SK-N-SH (cell line): ENCODE measurements at regions not wholly inside any gene's neighbourhood (a gene's known extent, or its start where the extent isn't known, plus 50 kb on each side); places are given as distances from the start of the nearest gene placed in this dataset.

ENCODE experiments used
- CTCF ChIA-PET: fragments of 300-600, 350-600 bp; formaldehyde crosslinking; extraction: SDS; loops from one replicate; lab custom pipeline; 2021; lab: Yijun Ruan, JAX
- POLR2A ChIA-PET: fragments of 350-600 bp; sonication (Branson Sonifier 250); formaldehyde crosslinking; extraction: SDS; loops from one replicate; lab custom pipeline; 2020; ENCODE audit warnings: antibody characterized with exemption, inconsistent platforms; lab: Yijun Ruan, JAX
- DNase-seq: peaks from one replicate; pipeline ENCODE4 v3.0.0; 2012
- H2AFZ ChIP-seq: fragments of 200-600 bp; sonication (generic); 2 replicates; pipeline ENCODE4 v1.8.1; 2016; ENCODE audit warnings: antibody characterized with exemption, mild to moderate bottlenecking, low read depth
- H3F3A ChIP-seq: fragments of 200-600 bp; sonication (generic); replicated peaks from 2 replicates; pipeline ENCODE3; 2016; ENCODE audit warnings: antibody characterized with exemption, mild to moderate bottlenecking; ENCODE audit not compliant: insufficient read depth
- H3K27ac ChIP-seq, 2 experiments: fragments of 200-500 bp in 1 of 2; fragments of 200-600 bp in 1 of 2; sonication (Bioruptor generic) in 1 of 2; sonication (generic), shearing (Covaris generic) in 1 of 2; 2 replicates each; pipeline versions ENCODE4 v1.5.1 to v1.6.1; 2014 to 2016; ENCODE audit warnings: low read depth in 2 of 2, inconsistent platforms in 1 of 2, low read length in 1 of 2, mild to moderate bottlenecking in 1 of 2, mixed read lengths in 1 of 2
- H3K27me3 ChIP-seq: fragments of 200-600 bp; sonication (generic), shearing (Covaris generic); 2 replicates; pipeline ENCODE4 v1.6.1; 2016; ENCODE audit warnings: mixed run types; ENCODE audit not compliant: insufficient read depth
- H3K36me3 ChIP-seq, 2 experiments: fragments of 200-500 bp in 1 of 2; fragments of 200-600 bp in 1 of 2; sonication (Bioruptor generic) in 1 of 2; sonication (generic) in 1 of 2; replicated peaks in 1 of 2; 2 replicates each; pipeline versions ENCODE3 to v1.5.1; 2014 to 2016; ENCODE audit warnings: low read length in 1 of 2, mild to moderate bottlenecking in 1 of 2; ENCODE audit not compliant: insufficient read depth in 2 of 2, control insufficient read depth in 1 of 2
- H3K4me1 ChIP-seq, 2 experiments: fragments of 200-500 bp in 1 of 2; fragments of 200-600 bp in 1 of 2; sonication (Bioruptor generic) in 1 of 2; sonication (generic), shearing (Covaris generic) in 1 of 2; 2 replicates each; pipeline versions ENCODE4 v1.5.1 to v1.6.1; 2014 to 2016; ENCODE audit warnings: low read depth in 1 of 2, low read length in 1 of 2, mixed run types in 1 of 2; ENCODE audit not compliant: insufficient read depth in 2 of 2, control insufficient read depth in 1 of 2
- H3K4me2 ChIP-seq: fragments of 200-600 bp; sonication (generic), shearing (Covaris generic); 2 replicates; pipeline ENCODE4 v1.6.1; 2017; ENCODE audit warnings: mixed run types
- H3K4me3 ChIP-seq, 2 experiments: fragments of 200-500 bp in 1 of 2; fragments of 200-600 bp in 1 of 2; sonication (Bioruptor generic) in 1 of 2; sonication (generic), shearing (Covaris generic) in 1 of 2; 2 replicates each; pipeline versions ENCODE4 v1.5.1 to v1.8.1; 2014 to 2016; ENCODE audit warnings: low read depth in 2 of 2, inconsistent platforms in 1 of 2, low read length in 1 of 2, mild to moderate bottlenecking in 1 of 2, mixed read lengths in 1 of 2, moderate library complexity in 1 of 2
- H3K79me2 ChIP-seq: fragments of 200-600 bp; sonication (generic); 2 replicates; pipeline ENCODE4 v1.8.1; 2017; ENCODE audit warnings: mild to moderate bottlenecking; ENCODE audit not compliant: insufficient read depth
- H3K9ac ChIP-seq: fragments of 200-600 bp; sonication (generic); 2 replicates; pipeline ENCODE4 v1.6.1; 2017; ENCODE audit warnings: mixed run types
- H3K9me2 ChIP-seq: fragments of 200-600 bp; sonication (generic); 2 replicates; pipeline ENCODE4 v1.6.1; 2017; ENCODE audit warnings: mixed run types
- H3K9me3 ChIP-seq: fragments of 200-600 bp; sonication (generic); 2 replicates; pipeline ENCODE4 v1.6.1; 2017; ENCODE audit warnings: mixed run types, mild to moderate bottlenecking, moderate library complexity
- H4K20me1 ChIP-seq: fragments of 200-600 bp; sonication (generic); 2 replicates; pipeline ENCODE4 v1.6.1; 2017; ENCODE audit warnings: mild to moderate bottlenecking, mixed run types; ENCODE audit not compliant: insufficient read depth
- CHD2 ChIP-seq: fragments of 150-350 bp; IDR thresholded peaks from 2 replicates; pipeline ENCODE4 v1.6.1; 2018; ENCODE audit warnings: low read length; ENCODE audit not compliant: partially characterized antibody
- ELF1 ChIP-seq: IDR thresholded peaks from 2 replicates; pipeline ENCODE4 v1.4.0; 2012
- FOXJ3 ChIP-seq: sonication (generic); formaldehyde crosslinking; IDR thresholded peaks from 2 replicates; pipeline ENCODE4 v1.5.1; 2020; ENCODE audit warnings: mild to moderate bottlenecking, missing genetic modification reagents
- FOXM1 ChIP-seq: IDR thresholded peaks from 2 replicates; pipeline ENCODE4 v1.4.0; 2012; ENCODE audit warnings: low read depth, mild to moderate bottlenecking
- GABPA ChIP-seq: IDR thresholded peaks from 2 replicates; pipeline ENCODE4 v1.4.0; 2012; ENCODE audit warnings: low read depth, mild to moderate bottlenecking
- JUND ChIP-seq: IDR thresholded peaks from 2 replicates; pipeline ENCODE4 v1.4.0; 2012
- MEF2A ChIP-seq: IDR thresholded peaks from 2 replicates; pipeline ENCODE4 v1.4.0; 2012; ENCODE audit warnings: low read depth, borderline replicate concordance
- NFIC ChIP-seq: IDR thresholded peaks from 2 replicates; pipeline ENCODE4 v1.4.0; 2012; ENCODE audit warnings: borderline replicate concordance
- RCOR1 ChIP-seq: fragments of 150-350 bp; IDR thresholded peaks from 2 replicates; pipeline ENCODE4 v1.6.1; 2017; ENCODE audit warnings: antibody characterized with exemption, low read length
- RFX5 ChIP-seq: IDR thresholded peaks from 2 replicates; pipeline ENCODE4 v1.6.1; 2012; ENCODE audit warnings: mild to moderate bottlenecking, improper control_type of control experiment, low read length
- SIN3A ChIP-seq: IDR thresholded peaks from 2 replicates; pipeline ENCODE4 v1.6.1; 2012; ENCODE audit warnings: low read depth, mild to moderate bottlenecking, low read length, moderate library complexity, borderline replicate concordance
- SMC3 ChIP-seq: IDR thresholded peaks from 2 replicates; pipeline ENCODE4 v1.6.1; 2012; ENCODE audit warnings: low read depth, low read length, improper control_type of control experiment
- TAF1 ChIP-seq: IDR thresholded peaks from 2 replicates; pipeline ENCODE4 v1.6.1; 2012; ENCODE audit warnings: low read depth, mild to moderate bottlenecking, low read length, moderate library complexity, borderline replicate concordance
- TEAD4 ChIP-seq: IDR thresholded peaks from 2 replicates; pipeline ENCODE4 v1.4.0; 2012; ENCODE audit warnings: mild to moderate bottlenecking, borderline replicate concordance; ENCODE audit not compliant: insufficient read depth
- WGBS: methylation state at CpG from one replicate; pipeline ENCODE4 v1.1.6; 2017; ENCODE audit warnings: low lambda C conversion rate; 5-methylcytosine and 5-hydroxymethylcytosine counted together
- TF ChIP-seq, protein P1 (sequence below): IDR thresholded peaks from 2 replicates; pipeline ENCODE4 v1.4.0; 2012; ENCODE audit warnings: low read depth, borderline replicate concordance
- TF ChIP-seq, protein P2 (sequence below): IDR thresholded peaks from 2 replicates; pipeline ENCODE4 v1.4.0; 2012; ENCODE audit warnings: low read depth, borderline replicate concordance
- TF ChIP-seq, protein P3 (sequence below): fragments of 200-600 bp; sonication (generic); IDR thresholded peaks from 2 replicates; pipeline ENCODE4 v1.6.1; 2017; ENCODE audit warnings: antibody characterized with exemption, mild to moderate bottlenecking, moderate library complexity
- TF ChIP-seq, protein P4 (sequence below): IDR thresholded peaks from 2 replicates; pipeline ENCODE4; 2012

DNA sequence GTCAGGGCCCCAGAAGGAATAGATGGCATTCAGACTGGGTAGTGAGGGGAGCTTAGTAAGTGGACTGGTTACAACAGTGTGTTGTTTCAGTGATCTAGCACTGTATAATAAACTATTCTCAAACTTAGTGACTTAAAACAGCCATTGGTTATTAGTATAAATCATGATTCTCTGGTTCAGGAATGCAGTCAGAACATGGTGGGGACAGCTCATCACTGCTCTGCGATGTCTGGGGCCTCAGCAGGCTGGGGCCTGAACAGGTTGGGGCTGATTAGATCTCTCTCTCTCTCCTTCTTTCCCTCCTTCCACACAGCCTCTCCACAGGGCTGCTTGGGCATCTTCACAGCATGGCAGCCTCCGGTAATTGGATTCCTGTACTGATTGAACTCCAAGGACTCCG is 160.4 kb downstream of the GATB start:
- 82% methylated on average over 3 of the region's 3 CpGs for WGBS
- CTCF ChIA-PET = interaction anchor here (1.2 kb wide), 2 partner anchors 10 to 22 kb away, joined by 3 read pairs; no protein-coding TSS in a partner anchor

DNA sequence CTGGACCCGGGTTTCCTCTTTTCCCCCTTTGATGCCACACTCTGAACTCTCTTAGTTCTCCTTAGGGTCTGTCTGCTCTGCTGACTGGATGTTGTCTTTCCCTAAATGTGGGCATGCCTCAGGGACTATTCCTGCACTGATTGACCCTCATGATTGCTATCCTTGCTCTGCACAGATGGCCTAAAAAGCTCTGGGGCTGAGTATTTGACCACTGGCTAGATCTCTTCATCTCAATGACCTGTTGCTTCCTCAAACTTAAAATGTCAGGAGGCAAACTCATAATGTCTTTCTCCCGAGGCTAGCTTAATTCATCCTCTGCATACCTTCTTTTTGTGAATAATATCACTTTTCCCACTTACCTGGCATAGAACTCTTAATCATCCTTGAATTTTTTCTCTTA is 157.4 kb downstream of the GATB start:
- Histone ChIP-seq H3K4me1 (peaks cover 0 to 22% of the 10 kb centered on the region in 2 experiments; a peak in 2 of 4 replicates), H3K27ac (no peak overlapping the region), H3K79me2 (no peaks in the 10 kb centered on the region), H3K9me2 (no peaks in the 10 kb centered on the region), H3K9me3 (no peaks in the 10 kb centered on the region), H3K9ac (no peak overlapping the region), H3F3A (no peaks in the 10 kb centered on the region), H3K4me2 (no peak overlapping the region), H2AFZ (no peak overlapping the region), H3K4me3 (no peak overlapping the region), H4K20me1 (no peaks in the 10 kb centered on the region), H3K36me3 (no peaks in the 10 kb centered on the region), H3K27me3 (no peaks in the 10 kb centered on the region)
- CTCF ChIA-PET = interaction anchor here (0.8 to 3.0 kb wide), 19 partner anchors 7 to 486 kb away, joined by 3 to 15 read pairs (median 4); partner anchors contain the start of gene PRSS48
- POLR2A ChIA-PET = no interaction called here
- DNase-seq = peak; percentile 12
- WGBS = 57% methylated on average over 2 of the region's 2 CpGs
- TF ChIP-seq, protein P1, sequence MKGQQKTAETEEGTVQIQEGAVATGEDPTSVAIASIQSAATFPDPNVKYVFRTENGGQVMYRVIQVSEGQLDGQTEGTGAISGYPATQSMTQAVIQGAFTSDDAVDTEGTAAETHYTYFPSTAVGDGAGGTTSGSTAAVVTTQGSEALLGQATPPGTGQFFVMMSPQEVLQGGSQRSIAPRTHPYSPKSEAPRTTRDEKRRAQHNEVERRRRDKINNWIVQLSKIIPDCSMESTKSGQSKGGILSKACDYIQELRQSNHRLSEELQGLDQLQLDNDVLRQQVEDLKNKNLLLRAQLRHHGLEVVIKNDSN = no peak
- no peak for TF ChIP-seq GABPA
- no peak for TF ChIP-seq NFIC
- no peak for TF ChIP-seq SMC3
- no peak for TF ChIP-seq CHD2
- TF ChIP-seq JUND = no peak
- TF ChIP-seq, protein P2, sequence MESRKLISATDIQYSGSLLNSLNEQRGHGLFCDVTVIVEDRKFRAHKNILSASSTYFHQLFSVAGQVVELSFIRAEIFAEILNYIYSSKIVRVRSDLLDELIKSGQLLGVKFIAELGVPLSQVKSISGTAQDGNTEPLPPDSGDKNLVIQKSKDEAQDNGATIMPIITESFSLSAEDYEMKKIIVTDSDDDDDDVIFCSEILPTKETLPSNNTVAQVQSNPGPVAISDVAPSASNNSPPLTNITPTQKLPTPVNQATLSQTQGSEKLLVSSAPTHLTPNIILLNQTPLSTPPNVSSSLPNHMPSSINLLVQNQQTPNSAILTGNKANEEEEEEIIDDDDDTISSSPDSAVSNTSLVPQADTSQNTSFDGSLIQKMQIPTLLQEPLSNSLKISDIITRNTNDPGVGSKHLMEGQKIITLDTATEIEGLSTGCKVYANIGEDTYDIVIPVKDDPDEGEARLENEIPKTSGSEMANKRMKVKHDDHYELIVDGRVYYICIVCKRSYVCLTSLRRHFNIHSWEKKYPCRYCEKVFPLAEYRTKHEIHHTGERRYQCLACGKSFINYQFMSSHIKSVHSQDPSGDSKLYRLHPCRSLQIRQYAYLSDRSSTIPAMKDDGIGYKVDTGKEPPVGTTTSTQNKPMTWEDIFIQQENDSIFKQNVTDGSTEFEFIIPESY = no peak
- no peak for TF ChIP-seq ELF1

More for the DNA sequence above, 160.4 kb downstream of the GATB start:
- Histone ChIP-seq H3K27me3 (no peaks in the 10 kb centered on the region), H2AFZ (no peak overlapping the region), H3K36me3 (no peaks in the 10 kb centered on the region), H4K20me1 (no peaks in the 10 kb centered on the region), H3F3A (no peaks in the 10 kb centered on the region), H3K9me3 (no peaks in the 10 kb centered on the region), H3K4me2 (no peak overlapping the region), H3K27ac (peak overlapping the region in 1 of 2 experiments; percentile 56; a peak in 2 of 4 replicates), H3K9ac (no peak overlapping the region), H3K9me2 (no peaks in the 10 kb centered on the region), H3K4me3 (no peak overlapping the region), H3K79me2 (no peaks in the 10 kb centered on the region), H3K4me1 (peaks cover 0 to 10% of the 10 kb centered on the region in 2 experiments; a peak in 2 of 4 replicates)
- no peak for DNase-seq
- POLR2A ChIA-PET = no interaction called here
- TF ChIP-seq TAF1 (no peak), TEAD4 (no peak), CHD2 (no peak), NFIC (no peak), RCOR1 (no peak), GABPA (no peak), FOXJ3 (no peak), MEF2A (no peak), RFX5 (no peak), SIN3A (no peak), FOXM1 (no peak)
- TF ChIP-seq, protein P3, sequence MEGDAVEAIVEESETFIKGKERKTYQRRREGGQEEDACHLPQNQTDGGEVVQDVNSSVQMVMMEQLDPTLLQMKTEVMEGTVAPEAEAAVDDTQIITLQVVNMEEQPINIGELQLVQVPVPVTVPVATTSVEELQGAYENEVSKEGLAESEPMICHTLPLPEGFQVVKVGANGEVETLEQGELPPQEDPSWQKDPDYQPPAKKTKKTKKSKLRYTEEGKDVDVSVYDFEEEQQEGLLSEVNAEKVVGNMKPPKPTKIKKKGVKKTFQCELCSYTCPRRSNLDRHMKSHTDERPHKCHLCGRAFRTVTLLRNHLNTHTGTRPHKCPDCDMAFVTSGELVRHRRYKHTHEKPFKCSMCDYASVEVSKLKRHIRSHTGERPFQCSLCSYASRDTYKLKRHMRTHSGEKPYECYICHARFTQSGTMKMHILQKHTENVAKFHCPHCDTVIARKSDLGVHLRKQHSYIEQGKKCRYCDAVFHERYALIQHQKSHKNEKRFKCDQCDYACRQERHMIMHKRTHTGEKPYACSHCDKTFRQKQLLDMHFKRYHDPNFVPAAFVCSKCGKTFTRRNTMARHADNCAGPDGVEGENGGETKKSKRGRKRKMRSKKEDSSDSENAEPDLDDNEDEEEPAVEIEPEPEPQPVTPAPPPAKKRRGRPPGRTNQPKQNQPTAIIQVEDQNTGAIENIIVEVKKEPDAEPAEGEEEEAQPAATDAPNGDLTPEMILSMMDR = no peak
- TF ChIP-seq, protein P2 = no peak
- TF ChIP-seq, protein P4, sequence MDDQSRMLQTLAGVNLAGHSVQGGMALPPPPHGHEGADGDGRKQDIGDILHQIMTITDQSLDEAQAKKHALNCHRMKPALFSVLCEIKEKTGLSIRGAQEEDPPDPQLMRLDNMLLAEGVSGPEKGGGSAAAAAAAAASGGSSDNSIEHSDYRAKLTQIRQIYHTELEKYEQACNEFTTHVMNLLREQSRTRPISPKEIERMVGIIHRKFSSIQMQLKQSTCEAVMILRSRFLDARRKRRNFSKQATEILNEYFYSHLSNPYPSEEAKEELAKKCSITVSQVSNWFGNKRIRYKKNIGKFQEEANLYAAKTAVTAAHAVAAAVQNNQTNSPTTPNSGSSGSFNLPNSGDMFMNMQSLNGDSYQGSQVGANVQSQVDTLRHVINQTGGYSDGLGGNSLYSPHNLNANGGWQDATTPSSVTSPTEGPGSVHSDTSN = no peak
